ENCODE measurements at regions not wholly inside any gene's neighbourhood (a gene's known extent, or its start where the extent isn't known, plus 50 kb on each side); places are given as distances from the start of the nearest gene placed in this dataset.

- Histone ChIP-seq H3K27me3 (ENCODE audit: insufficient read depth, low read length) (no peaks in the 10 kb centered on the region), H3K9me3 (ENCODE audit: control insufficient read depth in 1 of 2, low read length in 2 of 2) (no peaks in the 10 kb centered on the region), H3K27ac (ENCODE audit: low read depth, low read length) (no peak overlapping the region), H3K4me3 (ENCODE audit: low read length in 2 of 2) (no peak overlapping the region), H3K4me1 (ENCODE audit: insufficient read depth, low read length) (no peaks in the 10 kb centered on the region), H3K36me3 (ENCODE audit: insufficient read depth, low read length) (no peaks in the 10 kb centered on the region)
- intact Hi-C loops (cut with micrococcal nuclease), result no loop called here
- Mint-ChIP-seq H3K36me3 (no peaks in the 10 kb centered on the region), H3K4me1 (no peaks in the 10 kb centered on the region), H3K27me3 (no peaks in the 10 kb centered on the region), H3K9me3 (peaks cover 0 to 5% (median 0%) of the 10 kb centered on the region in 8 donors), H3K27ac (no peak overlapping the region), H3K4me3 (no peak overlapping the region)
- DNase-seq, result no peak
- CTCF ChIA-PET (ENCODE audit: partially characterized antibody), result no interaction called here
- POLR2A ChIA-PET (ENCODE audit: partially characterized antibody), result no interaction called here
Measured at GRCh38 chr2:83567551-83567950, 891.5 kb downstream of the SUCLG1 start.

GRCh38 chr2:83565626-83566025, 893.5 kb downstream of the SUCLG1 start:
- Histone ChIP-seq H3K27me3 (ENCODE audit: insufficient read depth, low read length) (no peaks in the 10 kb centered on the region), H3K4me1 (ENCODE audit: insufficient read depth, low read length) (no peaks in the 10 kb centered on the region), H3K9me3 (ENCODE audit: control insufficient read depth in 1 of 2, low read length in 2 of 2) (no peaks in the 10 kb centered on the region), H3K36me3 (ENCODE audit: insufficient read depth, low read length) (no peaks in the 10 kb centered on the region), H3K4me3 (ENCODE audit: low read length in 2 of 2) (no peak overlapping the region), H3K27ac (ENCODE audit: low read depth, low read length) (no peak overlapping the region)
- no peak overlapping the region for H3K27ac Mint-ChIP-seq
- CTCF ChIA-PET (ENCODE audit: partially characterized antibody), result interaction anchor here (0.9 kb wide), 1 partner anchor 11 kb away, joined by 3 read pairs; no protein-coding TSS in a partner anchor
- POLR2A ChIA-PET (ENCODE audit: partially characterized antibody), result no interaction called here
- DNase-seq, result no peak
- intact Hi-C loops (cut with micrococcal nuclease), result no loop called here
- H3K4me3 Mint-ChIP-seq, result no peak overlapping the region
- H3K4me1 Mint-ChIP-seq, result no peaks in the 10 kb centered on the region
- no peaks in the 10 kb centered on the region for H3K27me3 Mint-ChIP-seq
- no peaks in the 10 kb centered on the region for H3K36me3 Mint-ChIP-seq
- H3K9me3 Mint-ChIP-seq, result peaks cover 0 to 5% (median 0%) of the 10 kb centered on the region in 8 donors

- H3K4me3 Mint-ChIP-seq, result no peak overlapping the region
- CTCF ChIA-PET (ENCODE audit: partially characterized antibody), result interaction anchor here (0.9 kb wide), 1 partner anchor 12 kb away, joined by 3 read pairs; no protein-coding TSS in a partner anchor
Measured at GRCh38 chr2:83565181-83565580, 893.9 kb downstream of the SUCLG1 start.

GRCh38 chr2:83561592-83561991, 897.5 kb downstream of the SUCLG1 start:
- Histone ChIP-seq H3K27ac (ENCODE audit: low read depth, low read length) (no peak overlapping the region), H3K4me3 (ENCODE audit: low read length in 2 of 2) (no peak overlapping the region), H3K27me3 (ENCODE audit: insufficient read depth, low read length) (no peaks in the 10 kb centered on the region), H3K4me1 (ENCODE audit: insufficient read depth, low read length) (no peaks in the 10 kb centered on the region), H3K36me3 (ENCODE audit: insufficient read depth, low read length) (no peaks in the 10 kb centered on the region), H3K9me3 (ENCODE audit: control insufficient read depth in 1 of 2, low read length in 2 of 2) (no peaks in the 10 kb centered on the region)
- no peaks in the 10 kb centered on the region for H3K36me3 Mint-ChIP-seq
- peaks cover 0 to 9% (median 3%) of the 10 kb centered on the region in 8 donors for H3K9me3 Mint-ChIP-seq
- DNase-seq, result no peak
- H3K27me3 Mint-ChIP-seq, result no peaks in the 10 kb centered on the region
- H3K4me3 Mint-ChIP-seq, result no peak overlapping the region
- H3K27ac Mint-ChIP-seq, result no peak overlapping the region
- intact Hi-C loops (cut with micrococcal nuclease), result no loop called here
- H3K4me1 Mint-ChIP-seq, result no peaks in the 10 kb centered on the region
- CTCF ChIA-PET (ENCODE audit: partially characterized antibody), result interaction anchor here (0.7 kb wide), 1 partner anchor 9 kb away, joined by 3 read pairs; no protein-coding TSS in a partner anchor
- POLR2A ChIA-PET (ENCODE audit: partially characterized antibody), result no interaction called here

More at GRCh38 chr2:83565181-83565580, 893.9 kb downstream of the SUCLG1 start:
- DNase-seq, result no peak
- Mint-ChIP-seq H3K9me3 (peaks cover 0 to 5% (median 0%) of the 10 kb centered on the region in 8 donors), H3K27me3 (no peaks in the 10 kb centered on the region), H3K36me3 (no peaks in the 10 kb centered on the region), H3K27ac (no peak overlapping the region), H3K4me1 (no peaks in the 10 kb centered on the region)
- no peaks in the 10 kb centered on the region for H3K36me3 ChIP-seq (ENCODE audit: insufficient read depth, low read length)
- no peaks in the 10 kb centered on the region for H3K9me3 ChIP-seq (ENCODE audit: control insufficient read depth in 1 of 2, low read length in 2 of 2)
- intact Hi-C loops (cut with micrococcal nuclease), result no loop called here
- no peaks in the 10 kb centered on the region for H3K4me1 ChIP-seq (ENCODE audit: insufficient read depth, low read length)
- H3K4me3 ChIP-seq (ENCODE audit: low read length in 2 of 2), result no peak overlapping the region
- no peak overlapping the region for H3K27ac ChIP-seq (ENCODE audit: low read depth, low read length)
- no peaks in the 10 kb centered on the region for H3K27me3 ChIP-seq (ENCODE audit: insufficient read depth, low read length)
- POLR2A ChIA-PET (ENCODE audit: partially characterized antibody), result no interaction called here

GRCh38 chr2:83536556-83536955, 922.5 kb downstream of the SUCLG1 start:
- no peak overlapping the region for H3K27ac ChIP-seq (ENCODE audit: low read depth, low read length)
- H3K9me3 ChIP-seq (ENCODE audit: control insufficient read depth in 1 of 2, low read length in 2 of 2), result no peaks in the 10 kb centered on the region
- H3K36me3 ChIP-seq (ENCODE audit: insufficient read depth, low read length), result no peaks in the 10 kb centered on the region
- H3K4me3 ChIP-seq (ENCODE audit: low read length in 2 of 2), result no peak overlapping the region
- H3K36me3 Mint-ChIP-seq, result no peaks in the 10 kb centered on the region
- no peaks in the 10 kb centered on the region for H3K4me1 ChIP-seq (ENCODE audit: insufficient read depth, low read length)
- intact Hi-C loops (cut with micrococcal nuclease), result no loop called here
- H3K27me3 ChIP-seq (ENCODE audit: insufficient read depth, low read length), result no peaks in the 10 kb centered on the region
- POLR2A ChIA-PET (ENCODE audit: partially characterized antibody), result no interaction called here
- DNase-seq, result no peak
- no peak overlapping the region for H3K27ac Mint-ChIP-seq
- CTCF ChIA-PET (ENCODE audit: partially characterized antibody), result no interaction called here
- H3K4me1 Mint-ChIP-seq, result no peaks in the 10 kb centered on the region
- H3K9me3 Mint-ChIP-seq, result peaks cover 0 to 7% (median 0%) of the 10 kb centered on the region in 8 donors
- H3K4me3 Mint-ChIP-seq, result no peak overlapping the region
- H3K27me3 Mint-ChIP-seq, result no peaks in the 10 kb centered on the region

GRCh38 chr2:83534416-83534815, 924.7 kb downstream of the SUCLG1 start:
- no peaks in the 10 kb centered on the region for H3K27me3 ChIP-seq (ENCODE audit: insufficient read depth, low read length)
- no peak overlapping the region for H3K27ac Mint-ChIP-seq
- no peaks in the 10 kb centered on the region for H3K4me1 Mint-ChIP-seq
- H3K4me3 Mint-ChIP-seq, result no peak overlapping the region
- H3K9me3 Mint-ChIP-seq, result peaks cover 0 to 8% (median 1%) of the 10 kb centered on the region in 8 donors
- H3K36me3 Mint-ChIP-seq, result no peaks in the 10 kb centered on the region
- ChIA-PET POLR2A (ENCODE audit: partially characterized antibody) (no interaction called here), CTCF (ENCODE audit: partially characterized antibody) (no interaction called here)
- H3K27me3 Mint-ChIP-seq, result no peaks in the 10 kb centered on the region
- H3K36me3 ChIP-seq (ENCODE audit: insufficient read depth, low read length), result no peaks in the 10 kb centered on the region
- no peak overlapping the region for H3K4me3 ChIP-seq (ENCODE audit: low read length in 2 of 2)
- intact Hi-C loops (cut with micrococcal nuclease), result no loop called here
- no peak overlapping the region for H3K27ac ChIP-seq (ENCODE audit: low read depth, low read length)
- DNase-seq, result no peak
- H3K4me1 ChIP-seq (ENCODE audit: insufficient read depth, low read length), result no peaks in the 10 kb centered on the region
- H3K9me3 ChIP-seq (ENCODE audit: control insufficient read depth in 1 of 2, low read length in 2 of 2), result no peaks in the 10 kb centered on the region

- no peaks in the 10 kb centered on the region for H3K27me3 ChIP-seq (ENCODE audit: insufficient read depth, low read length)
- no peak overlapping the region for H3K27ac ChIP-seq (ENCODE audit: low read depth, low read length)
- H3K4me3 ChIP-seq (ENCODE audit: low read length in 2 of 2), result no peak overlapping the region
- no peak overlapping the region for H3K27ac Mint-ChIP-seq
- no peaks in the 10 kb centered on the region for H3K4me1 Mint-ChIP-seq
- H3K4me1 ChIP-seq (ENCODE audit: insufficient read depth, low read length), result no peaks in the 10 kb centered on the region
- no peaks in the 10 kb centered on the region for H3K36me3 ChIP-seq (ENCODE audit: insufficient read depth, low read length)
- CTCF ChIA-PET (ENCODE audit: partially characterized antibody), result no interaction called here
- POLR2A ChIA-PET (ENCODE audit: partially characterized antibody), result no interaction called here
- no peaks in the 10 kb centered on the region for H3K27me3 Mint-ChIP-seq
- H3K4me3 Mint-ChIP-seq, result no peak overlapping the region
- intact Hi-C loops (cut with micrococcal nuclease), result no loop called here
- DNase-seq, result no peak
- H3K36me3 Mint-ChIP-seq, result no peaks in the 10 kb centered on the region
- H3K9me3 Mint-ChIP-seq, result peaks cover 0 to 8% (median 2%) of the 10 kb centered on the region in 8 donors
- H3K9me3 ChIP-seq (ENCODE audit: control insufficient read depth in 1 of 2, low read length in 2 of 2), result no peaks in the 10 kb centered on the region
Measured at GRCh38 chr2:83531206-83531826, 927.8 kb downstream of the SUCLG1 start.

All from CD4-positive, alpha-beta memory T cell (primary cell).